SKM-1 (cell line): ENCODE measurements at regions not wholly inside any gene's neighbourhood (a gene's known extent, or its start where the extent isn't known, plus 50 kb on each side); places are given as distances from the start of the nearest gene placed in this dataset.

Experiments used
- DNase-seq: peaks from one replicate; lab custom pipeline; 2025; ENCODE audit not compliant: unreplicated experiment; lab: John Stamatoyannopoulos, UW

- no peak for DNase-seq
Measured at GRCh38 chr10:44042075-44042770, 342.7 kb downstream of the CXCL12 start.

DNA sequence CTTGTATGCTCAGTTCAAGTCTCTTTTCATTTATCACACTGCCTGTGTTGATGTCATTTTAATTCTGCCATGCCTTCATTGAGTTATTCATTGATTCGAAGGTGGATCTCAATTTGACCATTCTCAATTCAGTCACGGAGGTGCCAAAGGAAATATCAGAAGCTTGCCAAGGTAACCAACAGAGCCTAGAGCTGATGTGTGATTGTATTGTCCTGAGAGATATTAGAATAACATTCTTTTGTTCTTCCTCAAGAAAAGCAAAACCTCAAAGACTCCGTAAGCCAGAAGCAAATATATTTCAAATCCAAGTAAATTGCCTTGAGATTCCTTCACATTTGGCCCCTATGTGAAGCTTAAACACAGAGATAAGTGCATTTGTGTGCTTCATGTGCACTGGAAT is 345.3 kb downstream of the CXCL12 start:
- no peak for DNase-seq

- DNase-seq: no peak
Measured at GRCh38 chr10:44036425-44036824, 348.5 kb downstream of the CXCL12 start.

DNA sequence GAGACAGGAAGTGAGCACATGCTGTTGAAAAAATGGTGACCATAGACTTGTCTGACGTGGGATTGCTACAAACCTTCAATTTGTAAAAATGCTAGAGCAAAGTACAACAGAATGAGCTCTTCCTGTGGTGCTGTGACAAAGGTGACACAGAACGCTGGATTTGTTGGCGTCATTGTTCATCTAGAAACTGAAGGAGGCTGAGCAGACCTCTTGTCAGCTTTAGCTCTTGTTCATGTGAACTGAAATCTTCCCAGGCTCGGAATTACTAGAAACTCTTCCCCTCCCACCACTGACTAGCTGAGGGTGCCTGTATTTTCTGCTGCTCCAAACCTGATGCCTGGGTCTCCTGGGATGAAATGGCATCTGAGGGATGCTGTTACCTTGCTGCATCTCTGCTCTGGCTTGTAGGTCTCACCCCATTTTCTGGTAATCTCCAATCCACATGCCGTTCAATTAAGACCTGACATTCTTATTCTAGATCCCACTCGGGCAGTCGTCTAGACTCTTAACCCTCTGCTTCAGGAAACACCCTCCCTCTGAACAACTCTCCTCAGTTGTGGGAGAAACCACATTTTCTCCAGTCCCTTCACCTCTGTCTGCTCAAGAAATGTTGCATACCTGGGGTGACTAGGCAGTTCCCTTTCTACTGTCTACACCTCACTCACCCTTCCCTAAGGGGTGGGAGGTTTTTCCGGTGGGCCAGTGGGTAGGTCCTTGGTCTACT is 349.3 kb downstream of the CXCL12 start:
- DNase-seq: no peak

DNA sequence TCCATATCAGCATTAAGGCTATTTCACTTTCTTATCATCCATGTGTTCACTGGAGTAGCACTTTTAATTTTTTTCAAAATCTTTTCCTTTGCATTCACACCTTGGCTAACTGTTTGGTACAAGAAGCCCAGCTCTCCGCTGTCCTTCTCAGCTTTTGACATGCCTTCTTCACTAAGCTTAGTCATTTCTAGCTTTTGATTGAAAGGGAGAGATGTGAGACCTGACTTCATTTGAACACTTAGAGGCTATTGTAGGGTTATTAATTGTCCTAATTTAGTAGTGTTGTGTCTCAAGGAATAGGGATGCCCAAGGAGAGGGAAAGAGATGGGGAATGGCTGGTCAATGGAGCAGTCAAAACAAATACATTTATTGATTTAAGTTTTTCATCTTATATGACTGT is 350.0 kb downstream of the CXCL12 start:
- no peak for DNase-seq

DNA sequence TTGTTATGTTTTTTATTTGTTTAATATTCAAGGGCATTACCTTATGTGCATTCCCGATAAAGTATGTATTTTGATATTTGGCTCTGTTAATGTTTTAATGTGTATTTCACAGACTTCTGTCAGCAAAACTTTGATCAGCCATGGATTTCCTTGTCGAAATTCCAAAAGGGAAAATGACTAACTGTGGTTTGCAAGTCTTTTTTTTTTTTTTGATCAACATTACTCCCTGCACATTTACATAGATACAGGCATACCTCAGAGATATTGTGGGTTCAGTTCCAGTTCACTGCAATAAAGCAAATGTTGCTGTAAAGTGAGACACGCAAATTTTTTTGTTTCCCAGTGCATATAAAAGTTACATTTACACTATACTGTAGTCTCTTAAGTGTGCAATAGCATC is 351.9 kb downstream of the CXCL12 start:
- DNase-seq: no peak

DNA sequence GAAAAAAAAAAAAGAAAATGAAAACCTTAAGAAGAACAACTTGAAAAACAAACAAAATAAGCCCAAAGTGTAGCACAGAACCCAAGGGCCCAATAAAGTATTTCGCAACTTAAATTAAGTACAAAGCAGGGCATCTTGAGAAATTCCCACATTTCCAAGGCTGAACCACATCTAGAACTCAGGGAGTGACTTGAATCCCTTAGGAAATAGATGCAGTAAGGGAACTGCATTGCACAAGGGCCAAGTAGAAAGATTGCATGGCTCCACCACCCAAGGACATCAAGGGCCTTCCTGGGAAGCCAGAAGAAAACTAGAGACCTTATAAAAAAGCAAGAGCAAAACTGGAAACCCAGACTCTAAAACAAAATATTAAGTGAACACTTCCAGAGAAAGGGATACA is 352.7 kb downstream of the CXCL12 start:
- DNase-seq: no peak

GRCh38 chr10:44030738-44031137 is 354.2 kb downstream of the CXCL12 start:
- DNase-seq: no peak

- DNase-seq: no peak
Measured at GRCh38 chr10:44030132-44030531, 354.8 kb downstream of the CXCL12 start.

DNA sequence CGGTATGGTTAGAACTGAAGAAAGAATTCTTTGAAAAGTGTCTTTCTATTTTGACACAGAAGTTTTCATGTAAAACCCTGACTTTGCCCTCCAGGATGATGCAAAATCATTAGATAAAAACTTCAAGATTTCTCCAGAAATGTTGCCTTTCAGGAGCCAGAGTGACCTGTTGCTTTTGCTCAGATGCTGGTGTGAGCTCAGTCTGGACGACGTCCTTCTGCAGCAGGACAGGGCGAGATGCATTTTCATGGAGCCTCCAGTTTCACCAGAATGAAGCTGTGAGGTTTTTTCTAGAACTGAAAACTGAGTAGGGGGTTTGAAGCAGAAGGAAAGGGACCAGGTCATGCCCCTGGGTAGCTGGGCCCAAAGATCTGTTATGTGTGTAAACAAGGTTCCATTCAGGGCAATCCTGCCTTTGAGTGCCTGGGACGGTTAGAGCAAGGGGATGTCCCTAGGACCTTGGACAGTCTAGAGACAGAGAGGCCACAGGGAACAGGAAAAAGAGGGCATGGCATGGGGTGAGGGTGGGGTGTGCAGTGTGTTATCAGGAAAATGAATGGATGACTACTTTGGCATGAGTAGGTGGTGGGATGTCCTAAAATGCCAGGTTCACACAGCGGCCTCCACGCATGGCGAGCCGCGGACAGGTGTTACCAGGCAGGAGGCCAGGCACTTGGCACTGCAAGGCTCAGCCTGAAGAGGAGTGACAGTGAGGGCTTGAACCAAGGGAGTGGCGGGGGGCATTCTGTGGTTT is 356.3 kb downstream of the CXCL12 start:
- no peak for DNase-seq

- no peak for DNase-seq
Measured at GRCh38 chr10:44024356-44025116, 360.4 kb downstream of the CXCL12 start.

GRCh38 chr10:44023517-44023916 is 361.4 kb downstream of the CXCL12 start:
- DNase-seq: no peak

- no peak for DNase-seq
Measured at GRCh38 chr10:44022203-44022602, 362.7 kb downstream of the CXCL12 start.

- no peak for DNase-seq
Measured at GRCh38 chr10:44020322-44021111, 364.4 kb downstream of the CXCL12 start.

DNA sequence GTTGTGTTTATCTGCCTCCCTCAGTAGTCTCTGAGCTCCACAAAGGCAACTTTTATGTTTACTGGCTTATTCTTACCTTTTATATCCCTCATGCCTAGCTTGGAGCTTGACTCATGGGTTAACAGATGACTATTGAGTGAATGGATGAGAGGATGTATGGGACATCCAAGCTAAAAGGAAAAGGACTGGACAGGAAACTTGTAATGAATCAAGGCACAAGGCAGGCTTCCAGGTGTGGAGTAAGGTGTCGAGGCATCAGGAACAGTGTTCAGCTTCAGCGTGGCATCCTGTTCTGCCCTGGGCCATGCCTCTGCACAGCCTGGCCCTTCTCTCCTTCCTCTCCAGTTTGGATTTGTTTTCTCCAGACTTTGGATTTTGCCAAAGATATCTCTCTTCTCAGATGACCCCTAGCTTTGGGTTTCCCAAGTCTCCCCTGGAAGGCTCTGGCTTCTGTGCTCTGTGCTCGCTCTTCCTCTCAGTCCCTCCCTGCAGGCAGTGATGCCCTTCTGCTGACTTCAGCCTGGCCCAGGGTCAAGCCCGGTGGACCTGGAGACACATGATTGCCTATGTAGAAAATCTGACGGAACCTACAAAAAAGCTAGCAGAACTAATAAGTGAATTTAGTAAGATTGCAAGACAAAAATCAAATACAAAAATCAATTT is 367.3 kb downstream of the CXCL12 start:
- no peak for DNase-seq

- no peak for DNase-seq
Measured at GRCh38 chr10:44016589-44017482, 368.1 kb downstream of the CXCL12 start.

DNA sequence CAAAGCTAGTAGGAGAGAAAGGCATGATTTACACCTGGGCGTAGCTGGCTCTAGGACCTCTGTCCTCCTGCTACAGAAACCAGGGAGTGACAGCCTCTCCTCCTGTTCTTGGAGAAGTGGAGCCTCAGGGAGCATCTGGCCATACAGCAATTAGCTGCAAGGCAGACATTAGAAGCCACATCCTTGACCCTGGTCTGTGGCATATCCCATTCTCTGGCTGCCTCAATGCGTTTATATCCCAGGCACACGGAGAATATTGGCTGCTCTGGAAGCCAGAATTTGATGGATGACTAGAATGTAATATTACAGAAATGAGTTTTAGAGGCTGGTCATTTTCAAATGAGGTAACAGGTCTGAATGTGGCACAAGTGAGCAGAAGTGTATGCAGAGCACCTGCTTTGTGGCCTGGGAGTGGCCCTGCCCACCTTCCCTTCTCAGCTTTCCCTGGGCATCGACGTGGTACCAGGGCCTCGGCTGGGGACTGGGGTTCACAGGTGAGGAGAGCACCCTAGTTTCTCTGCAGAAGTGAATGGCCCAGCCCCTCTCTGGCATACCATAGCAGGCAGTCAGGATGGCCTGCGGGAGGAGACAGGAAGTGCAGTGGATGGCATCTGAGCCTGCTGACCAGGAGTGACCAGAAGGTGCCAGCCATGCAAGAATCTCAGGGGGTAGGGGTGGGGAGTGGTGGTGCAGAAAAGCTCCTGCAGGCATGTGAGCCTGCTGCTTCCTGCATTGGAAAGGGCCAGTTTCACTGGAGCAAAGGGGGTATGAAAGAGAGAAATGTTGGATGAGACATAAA is 367.2 kb upstream of the ZNF32 start:
- DNase-seq: no peak

- DNase-seq: no peak
Measured at GRCh38 chr10:44014644-44015250, 366.1 kb upstream of the ZNF32 start.
